MM.1S (cell line): ENCODE measurements at regions not wholly inside any gene's neighbourhood (a gene's known extent, or its start where the extent isn't known, plus 50 kb on each side); places are given as distances from the start of the nearest gene placed in this dataset.

Experiments used
- DNase-seq: peaks from one replicate; pipeline ENCODE4 v3.0.0-alpha.2; 2015
- H2AFZ ChIP-seq: fragments of 300-600 bp; sonication (generic); 2 replicates; pipeline ENCODE4 v1.6.0; 2016; ENCODE audit warnings: antibody characterized with exemption, low read length
- H3F3A ChIP-seq: fragments of 300-600 bp; sonication (generic); 2 replicates; pipeline ENCODE4 v1.6.1; 2016; ENCODE audit warnings: mild to moderate bottlenecking, antibody characterized with exemption, low read length, moderate library complexity, mixed read lengths; ENCODE audit not compliant: insufficient read depth
- H3K27ac ChIP-seq: fragments of 300-600 bp; sonication (generic); 2 replicates; pipeline ENCODE4 v1.5.1; 2016; ENCODE audit warnings: mild to moderate bottlenecking, low read length
- H3K27me3 ChIP-seq: fragments of 300-600 bp; sonication (generic); replicated peaks from 2 replicates; pipeline ENCODE4 v1.6.0; 2016; ENCODE audit warnings: low read length; ENCODE audit not compliant: insufficient read depth
- H3K36me3 ChIP-seq: fragments of 300-600 bp; sonication (generic); replicated peaks from 2 replicates; pipeline ENCODE4 v1.6.1; 2016; ENCODE audit warnings: mild to moderate bottlenecking, low read length, mixed read lengths; ENCODE audit not compliant: insufficient read depth
- H3K4me1 ChIP-seq: fragments of 300-600 bp; sonication (generic); 2 replicates; pipeline ENCODE4 v1.6.1; 2016; ENCODE audit warnings: low read length, mixed read lengths
- H3K4me2 ChIP-seq: fragments of 300-600 bp; sonication (generic); 2 replicates; pipeline ENCODE4 v1.6.0; 2016; ENCODE audit warnings: low read depth, low read length
- H3K4me3 ChIP-seq: fragments of 300-600 bp; sonication (generic); 2 replicates; pipeline ENCODE4 v1.5.1; 2016; ENCODE audit warnings: low read length, mixed read lengths
- H3K79me2 ChIP-seq: fragments of 300-600 bp; sonication (generic); 2 replicates; pipeline ENCODE4 v1.6.1; 2016; ENCODE audit warnings: mixed run types, low read length, mixed read lengths
- H3K9ac ChIP-seq: fragments of 300-600 bp; sonication (generic); 2 replicates; pipeline ENCODE4 v1.6.1; 2016; ENCODE audit warnings: low read length, mixed read lengths
- H3K9me2 ChIP-seq: fragments of 300-600 bp; sonication (generic); replicated peaks from 2 replicates; pipeline ENCODE4 v1.6.1; 2016; ENCODE audit warnings: mild to moderate bottlenecking, low read length, mixed read lengths; ENCODE audit not compliant: insufficient read depth
- H3K9me3 ChIP-seq: fragments of 300-600 bp; sonication (generic); replicated peaks from 2 replicates; pipeline ENCODE4 v1.6.1; 2016; ENCODE audit warnings: mild to moderate bottlenecking, low read length, mixed read lengths; ENCODE audit not compliant: insufficient read depth
- H4K20me1 ChIP-seq: fragments of 300-600 bp; sonication (generic); 2 replicates; pipeline ENCODE4 v1.6.1; 2016; ENCODE audit warnings: mild to moderate bottlenecking, low read length, moderate library complexity, mixed read lengths; ENCODE audit not compliant: insufficient read depth
- CTCF ChIP-seq: fragments of 300-600 bp; sonication (generic); IDR thresholded peaks from 2 replicates; pipeline ENCODE4 v1.5.1; 2016; ENCODE audit warnings: antibody characterized with exemption, low read length, mixed read lengths
- EZH2 ChIP-seq: fragments of 300-600 bp; sonication (generic); optimal IDR thresholded peaks from 2 replicates; pipeline ENCODE3; 2017; ENCODE audit warnings: low read depth, mild to moderate bottlenecking, antibody characterized with exemption, low read length, mixed read lengths
- EZH2phosphoT487 ChIP-seq: fragments of 300-600 bp; sonication (generic); IDR thresholded peaks from 2 replicates; pipeline ENCODE4 v1.6.1; 2018; ENCODE audit warnings: antibody characterized with exemption, low read length

- H3K27ac ChIP-seq: no peak overlapping the region
- H3K4me3 ChIP-seq: no peak overlapping the region
- DNase-seq: no peak
- no peaks in the 10 kb centered on the region for H3K27me3 ChIP-seq
- H3K4me2 ChIP-seq: no peak overlapping the region
- H2AFZ ChIP-seq: no peak overlapping the region
- no peaks in the 10 kb centered on the region for H4K20me1 ChIP-seq
- H3F3A ChIP-seq: no peaks in the 10 kb centered on the region
- H3K4me1 ChIP-seq: no peaks in the 10 kb centered on the region
- no peaks in the 10 kb centered on the region for H3K79me2 ChIP-seq
- no peak overlapping the region for H3K9ac ChIP-seq
- no peaks in the 10 kb centered on the region for H3K36me3 ChIP-seq
- no peaks in the 10 kb centered on the region for H3K9me2 ChIP-seq
- no peaks in the 10 kb centered on the region for H3K9me3 ChIP-seq
- TF ChIP-seq EZH2phosphoT487: no peak
- no peak for TF ChIP-seq CTCF
- TF ChIP-seq EZH2: no peak
These were observed 422.3 kb downstream of the VRK1 start for GRCh38 chr14:97219431-97220017.

GRCh38 chr14:97221572-97222285 lies 424.5 kb downstream of the VRK1 start:
- Histone ChIP-seq H3F3A (no peaks in the 10 kb centered on the region), H3K36me3 (no peaks in the 10 kb centered on the region), H3K4me1 (no peaks in the 10 kb centered on the region), H3K4me2 (no peak overlapping the region), H3K9me2 (no peaks in the 10 kb centered on the region), H2AFZ (no peak overlapping the region), H4K20me1 (no peaks in the 10 kb centered on the region), H3K9me3 (no peaks in the 10 kb centered on the region), H3K4me3 (no peak overlapping the region), H3K27me3 (no peaks in the 10 kb centered on the region), H3K79me2 (no peaks in the 10 kb centered on the region), H3K9ac (no peak overlapping the region), H3K27ac (no peak overlapping the region)
- TF ChIP-seq EZH2: no peak
- no peak for TF ChIP-seq EZH2phosphoT487
- no peak for TF ChIP-seq CTCF
- DNase-seq: no peak

- Histone ChIP-seq H2AFZ (no peak overlapping the region), H3K9ac (no peak overlapping the region), H3K4me2 (no peak overlapping the region), H3K36me3 (no peaks in the 10 kb centered on the region), H3K27ac (no peak overlapping the region), H3K79me2 (no peaks in the 10 kb centered on the region), H3K9me2 (no peaks in the 10 kb centered on the region), H3K27me3 (no peaks in the 10 kb centered on the region), H3K4me3 (no peak overlapping the region), H3K4me1 (no peaks in the 10 kb centered on the region), H4K20me1 (no peaks in the 10 kb centered on the region), H3F3A (no peaks in the 10 kb centered on the region), H3K9me3 (no peaks in the 10 kb centered on the region)
- DNase-seq: no peak
- TF ChIP-seq EZH2phosphoT487: no peak
These were observed 426.8 kb downstream of the VRK1 start for GRCh38 chr14:97224016-97224415.

- Histone ChIP-seq H3K27ac (no peak overlapping the region), H3F3A (no peaks in the 10 kb centered on the region), H4K20me1 (no peaks in the 10 kb centered on the region), H2AFZ (no peak overlapping the region), H3K4me3 (no peak overlapping the region), H3K9ac (no peak overlapping the region), H3K79me2 (no peaks in the 10 kb centered on the region), H3K27me3 (no peaks in the 10 kb centered on the region), H3K4me2 (no peak overlapping the region), H3K36me3 (no peaks in the 10 kb centered on the region), H3K9me3 (no peaks in the 10 kb centered on the region), H3K4me1 (no peaks in the 10 kb centered on the region), H3K9me2 (no peaks in the 10 kb centered on the region)
- no peak for DNase-seq
- no peak for TF ChIP-seq CTCF
- TF ChIP-seq EZH2phosphoT487: no peak
- no peak for TF ChIP-seq EZH2
These were observed 432.9 kb downstream of the VRK1 start for GRCh38 chr14:97230051-97230450.
